H1 (cell line): ENCODE measurements at regions not wholly inside any gene's neighbourhood (a gene's known extent, or its start where the extent isn't known, plus 50 kb on each side); places are given as distances from the start of the nearest gene placed in this dataset.

Source experiments
- CTCF ChIA-PET: fragments of 300-600 bp; sonication (Branson Sonifier 250); formaldehyde crosslinking; loops from one replicate; lab custom pipeline; 2021; ENCODE audit not compliant: partially characterized antibody; lab: Charles Lee
- POLR2A ChIA-PET: fragments of 300-600 bp; sonication (Branson Sonifier 250); formaldehyde crosslinking; loops from one replicate; lab custom pipeline; 2021; ENCODE audit warnings: inconsistent platforms; ENCODE audit not compliant: partially characterized antibody; lab: Charles Lee
- DNase-seq, 2 experiments: peaks; one replicate each; pipeline versions ENCODE4 v3.0.0 to v3.0.0-alpha.2; 2010 to 2022; ENCODE audit warnings: low spot score in 2 of 2, low read depth in 1 of 2, mixed read lengths in 1 of 2
- FAIRE-seq: peaks from 2 replicates; lab custom pipeline; 2011; peaks lifted over from hg19 to GRCh38; lab: Jason Lieb, UNC
- H2AFZ ChIP-seq: 2 replicates; pipeline ENCODE4 v1.8.1; 2012; ENCODE audit warnings: low read length, inconsistent platforms
- H2AK5ac ChIP-seq: 2 replicates; pipeline ENCODE4 v1.6.1; 2013; ENCODE audit warnings: low read depth, low read length
- H2BK120ac ChIP-seq: replicated peaks from 2 replicates; pipeline ENCODE3; 2013; ENCODE audit warnings: low read depth, low read length, inconsistent platforms
- H2BK12ac ChIP-seq: 2 replicates; pipeline ENCODE4 v1.6.1; 2013; ENCODE audit warnings: low read depth, low read length
- H2BK15ac ChIP-seq: 2 replicates; pipeline ENCODE4 v1.6.1; 2013; ENCODE audit warnings: low read length
- H2BK20ac ChIP-seq: 2 replicates; pipeline ENCODE4 v1.6.1; 2013; ENCODE audit warnings: low read length
- H2BK5ac ChIP-seq: 2 replicates; pipeline ENCODE4 v1.6.1; 2013; ENCODE audit warnings: low read depth, low read length
- H3K14ac ChIP-seq: 2 replicates; pipeline ENCODE4 v1.6.1; 2013; ENCODE audit warnings: inconsistent platforms; ENCODE audit not compliant: insufficient read length
- H3K18ac ChIP-seq: 2 replicates; pipeline ENCODE4 v1.6.1; 2013; ENCODE audit warnings: low read length; ENCODE audit errors: extremely low read depth
- H3K23ac ChIP-seq: 2 replicates; pipeline ENCODE4 v1.6.1; 2013; ENCODE audit warnings: inconsistent platforms; ENCODE audit not compliant: insufficient read length
- H3K23me2 ChIP-seq: 2 replicates; pipeline ENCODE4 v1.6.1; 2013; ENCODE audit warnings: low read depth, low read length
- H3K27ac ChIP-seq: 2 replicates; pipeline ENCODE4 v1.6.1; 2011; ENCODE audit warnings: low read depth, low read length, inconsistent platforms
- H3K27me3 ChIP-seq, 4 experiments: replicated peaks in 1 of 4; 1 replicate in 1 of 4; 2 replicates in 3 of 4; pipeline versions ENCODE4 v1.6.1 to v1.8.1; 2011 to 2013; ENCODE audit warnings: low read length in 3 of 4, mild to moderate bottlenecking in 3 of 4, inconsistent platforms in 2 of 4, mixed read lengths in 2 of 4, moderate library complexity in 1 of 4; ENCODE audit not compliant: control insufficient read depth in 3 of 4, insufficient read depth in 3 of 4; ENCODE audit errors: extremely low read depth in 1 of 4
- H3K36me3 ChIP-seq, 4 experiments: 2 replicates each; pipeline versions ENCODE4 v1.6.1 to v1.8.1; 2011 to 2013; ENCODE audit warnings: mild to moderate bottlenecking in 4 of 4, low read length in 3 of 4, moderate library complexity in 2 of 4, control low read depth in 1 of 4, inconsistent platforms in 1 of 4; ENCODE audit not compliant: insufficient read depth in 4 of 4, control insufficient read depth in 2 of 4
- H3K4ac ChIP-seq: replicated peaks from 2 replicates; pipeline ENCODE3; 2013; ENCODE audit warnings: low read length, low read depth, mixed read lengths, inconsistent platforms; ENCODE audit not compliant: insufficient read length
- H3K4me1 ChIP-seq, 4 experiments: replicated peaks in 1 of 4; 1 replicate in 1 of 4; 2 replicates in 3 of 4; pipeline versions ENCODE4 v1.6.1 to v1.8.1; 2011 to 2013; ENCODE audit warnings: low read length in 3 of 4, inconsistent platforms in 2 of 4, mixed read lengths in 1 of 4; ENCODE audit not compliant: insufficient read depth in 4 of 4, control insufficient read depth in 3 of 4
- H3K4me2 ChIP-seq, 2 experiments: 2 replicates each; pipeline versions ENCODE4 v1.6.1 to v1.8.1; 2011 to 2013; ENCODE audit warnings: low read depth in 2 of 2, low read length in 2 of 2, control low read depth in 1 of 2, inconsistent platforms in 1 of 2, mild to moderate bottlenecking in 1 of 2; ENCODE audit not compliant: insufficient read depth in 1 of 2
- H3K4me3 ChIP-seq, 4 experiments: fragments of 200-600, 300-600 bp in 1 of 4; sonication (generic), shearing (Covaris generic), sonication (Bioruptor Twin) in 1 of 4; 2 replicates each; pipeline versions ENCODE4 v1.5.1 to v1.8.1; 2011 to 2016; ENCODE audit warnings: low read length in 4 of 4, low read depth in 3 of 4, control low read depth in 2 of 4, inconsistent platforms in 2 of 4, mild to moderate bottlenecking in 2 of 4, mixed read lengths in 1 of 4, moderate library complexity in 1 of 4; ENCODE audit not compliant: insufficient read depth in 2 of 4; ENCODE audit errors: extremely low read depth in 1 of 4
- H3K56ac ChIP-seq: replicated peaks from 2 replicates; pipeline ENCODE3; 2013; ENCODE audit warnings: low read depth, mild to moderate bottlenecking, mixed read lengths, low read length, inconsistent platforms; ENCODE audit not compliant: insufficient read length
- H3K79me1 ChIP-seq: 2 replicates; pipeline ENCODE4 v1.6.1; 2013; ENCODE audit warnings: low read depth, low read length, control low read depth
- H3K79me2 ChIP-seq, 2 experiments: 2 replicates each; pipeline versions ENCODE4 v1.6.1 to v1.8.1; 2012 to 2013; ENCODE audit warnings: low read length in 2 of 2, mild to moderate bottlenecking in 2 of 2, inconsistent platforms in 1 of 2; ENCODE audit not compliant: insufficient read depth in 2 of 2, control insufficient read depth in 1 of 2
- H3K9ac ChIP-seq, 4 experiments: replicated peaks in 1 of 4; 1 replicate in 1 of 4; 2 replicates in 3 of 4; pipeline versions ENCODE4 v1.6.1 to v1.8.1; 2011 to 2013; ENCODE audit warnings: low read depth in 3 of 4, low read length in 3 of 4, control low read depth in 2 of 4, mild to moderate bottlenecking in 2 of 4, moderate library complexity in 2 of 4, inconsistent platforms in 1 of 4; ENCODE audit errors: extremely low read depth in 1 of 4
- H3K9me3 ChIP-seq, 2 experiments: 2 replicates each; pipeline versions ENCODE4 v1.6.1 to v1.8.1; 2012 to 2013; ENCODE audit warnings: mild to moderate bottlenecking in 2 of 2, moderate library complexity in 2 of 2, control low read depth in 1 of 2, inconsistent platforms in 1 of 2, low read depth in 1 of 2, low read length in 1 of 2, mixed read lengths in 1 of 2; ENCODE audit not compliant: insufficient read depth in 2 of 2
- H4K20me1 ChIP-seq, 2 experiments: replicated peaks in 1 of 2; 2 replicates each; pipeline versions ENCODE3 to v1.8.1; 2011 to 2013; ENCODE audit warnings: inconsistent platforms in 2 of 2, low read length in 2 of 2, mild to moderate bottlenecking in 1 of 2; ENCODE audit not compliant: insufficient read depth in 2 of 2, control insufficient read depth in 1 of 2
- H4K5ac ChIP-seq: 2 replicates; pipeline ENCODE4 v1.6.1; 2013; ENCODE audit warnings: low read length, low read depth, mixed read lengths, inconsistent platforms; ENCODE audit not compliant: insufficient read length
- H4K8ac ChIP-seq: 2 replicates; pipeline ENCODE4 v1.8.0; 2013; ENCODE audit warnings: mild to moderate bottlenecking, moderate library complexity, low read length, inconsistent platforms; ENCODE audit not compliant: insufficient read depth; ENCODE audit errors: extremely low read depth
- H4K91ac ChIP-seq: replicated peaks from 2 replicates; pipeline ENCODE3; 2013; ENCODE audit warnings: low read length, mixed read lengths, inconsistent platforms; ENCODE audit not compliant: insufficient read length
- CBX5 ChIP-seq: fragments of 300-800, 300-1000 bp; sonication (generic); IDR thresholded peaks from 2 replicates; pipeline ENCODE4 v1.7.1; 2016; ENCODE audit warnings: antibody characterized with exemption, low read length, low read depth
- GTF2F1 ChIP-seq: IDR thresholded peaks from 2 replicates; pipeline ENCODE4 v1.6.1; 2012; ENCODE audit warnings: low read depth, low read length, improper control_type of control experiment, borderline replicate concordance
- HDAC6 ChIP-seq: IDR thresholded peaks from one replicate; pipeline ENCODE4 v1.7.1; 2012; ENCODE audit warnings: low read depth, mild to moderate bottlenecking, inconsistent platforms, low read length, moderate library complexity
- KDM1A ChIP-seq: fragments of 200-600, 300-600 bp; sonication (generic); IDR thresholded peaks from 2 replicates; pipeline ENCODE4 v1.7.1; 2016; ENCODE audit warnings: mild to moderate bottlenecking, low read length, borderline replicate concordance
- KDM5A ChIP-seq: fragments of 200-600 bp; IDR thresholded peaks from 2 replicates; pipeline ENCODE4 v1.7.1; 2012; ENCODE audit warnings: mild to moderate bottlenecking, low read length, inconsistent platforms, mixed read lengths
- RAD21 ChIP-seq, 2 experiments: IDR thresholded peaks in 1 of 2; conservative IDR thresholded peaks in 1 of 2; 2 replicates each; pipeline ENCODE4 v1.6.1; 2011; ENCODE audit warnings: low read depth in 2 of 2, low read length in 2 of 2, improper control_type of control experiment in 1 of 2, inconsistent platforms in 1 of 2, mild to moderate bottlenecking in 1 of 2, moderate library complexity in 1 of 2
- RBBP5 ChIP-seq: IDR thresholded peaks from 2 replicates; pipeline ENCODE4 v1.7.1; 2012; ENCODE audit warnings: low read depth, mild to moderate bottlenecking, inconsistent platforms, low read length, moderate library complexity, borderline replicate concordance
- SIRT6 ChIP-seq: IDR thresholded peaks from one replicate; pipeline ENCODE4 v1.7.1; 2012; ENCODE audit warnings: low read length, inconsistent platforms
- SIX5 ChIP-seq: IDR thresholded peaks from 2 replicates; pipeline ENCODE4 v1.6.1; 2011; ENCODE audit warnings: mild to moderate bottlenecking, low read depth, low read length
- ZNF274 ChIP-seq: IDR thresholded peaks from 2 replicates; pipeline ENCODE4 v1.7.0; 2012; ENCODE audit warnings: low read length, borderline replicate concordance; ENCODE audit errors: extremely low read depth
- WGBS, 2 experiments: shearing (Covaris generic) in 1 of 2; methylation state at CpG; one replicate each; pipeline versions ENCODE4 v1.1.6 to v1.1.7; 2013 to 2015; ENCODE audit warnings: low lambda C conversion rate in 2 of 2, mixed read lengths in 2 of 2, inconsistent platforms in 1 of 2, low coverage in 1 of 2, missing lambda C conversion rate in 1 of 2; ENCODE audit not compliant: insufficient replicate concordance in 2 of 2, insufficient coverage in 1 of 2, insufficient read length in 1 of 2; ENCODE audit errors: extremely low coverage in 1 of 2, missing lambda C conversion rate in 1 of 2; 5-methylcytosine and 5-hydroxymethylcytosine counted together

- no peak overlapping the region for H3K18ac ChIP-seq
- 91% methylated on average over 3 of the region's 3 CpGs; no CpG with 5 or more reads in 1 of the 2 experiments for WGBS, 2 experiments
- no peak for TF ChIP-seq SIX5
- no peak for TF ChIP-seq RAD21 (IDR thresholded peaks at IDR 0.05 in 1 of 2, conservative IDR thresholded peaks at IDR 0.05 in 1 of 2; ENCODE audit: low read depth in 2 of 2, low read length in 2 of 2)
- no peak for TF ChIP-seq CBX5
- TF ChIP-seq KDM5A = no peak
- TF ChIP-seq KDM1A = no peak
- no peak for TF ChIP-seq RBBP5
- no peak for TF ChIP-seq ZNF274
- no peak for TF ChIP-seq GTF2F1
- TF ChIP-seq HDAC6 = no peak
- TF ChIP-seq SIRT6 = no peak
Observed at GRCh38 chrX:6783912-6784311, 249.0 kb upstream of the VCX3A start.

More at GRCh38 chrX:6783912-6784311, 249.0 kb upstream of the VCX3A start:
- POLR2A ChIA-PET = no interaction called here
- no peak overlapping the region for H4K91ac ChIP-seq
- H3K56ac ChIP-seq = no peak overlapping the region
- H4K5ac ChIP-seq = no peak overlapping the region
- CTCF ChIA-PET = interaction anchor here (0.7 kb wide), 1 partner anchor 18 kb away, joined by 3 read pairs; no protein-coding TSS in a partner anchor
- H2BK20ac ChIP-seq = no peak overlapping the region
- H3K14ac ChIP-seq = no peak overlapping the region
- no peaks in the 10 kb centered on the region for H3K79me2 ChIP-seq
- H2BK120ac ChIP-seq = no peak overlapping the region
- no peak overlapping the region for H2AK5ac ChIP-seq
- H3K9me3 ChIP-seq = no peaks in the 10 kb centered on the region
- H3K4me2 ChIP-seq = no peak overlapping the region
- no peak overlapping the region for H3K4ac ChIP-seq
- H4K20me1 ChIP-seq = no peaks in the 10 kb centered on the region
- no peak for DNase-seq
- no peak overlapping the region for H2BK12ac ChIP-seq
- H3K79me1 ChIP-seq = no peaks in the 10 kb centered on the region
- H3K23ac ChIP-seq = no peak overlapping the region
- no peaks in the 10 kb centered on the region for H3K36me3 ChIP-seq
- no peak overlapping the region for H2AFZ ChIP-seq
- H3K9ac ChIP-seq = no peak overlapping the region
- peaks cover 0 to 8% (median under 1%) of the 10 kb centered on the region in 4 experiments; a peak in 2 of 7 replicates for H3K4me1 ChIP-seq
- no peaks in the 10 kb centered on the region for H3K23me2 ChIP-seq
- no peak for FAIRE-seq
- H3K4me3 ChIP-seq = no peak overlapping the region
- H2BK15ac ChIP-seq = no peak overlapping the region
- H3K27ac ChIP-seq = no peak overlapping the region
- H4K8ac ChIP-seq = no peak overlapping the region
- no peak overlapping the region for H2BK5ac ChIP-seq
- H3K27me3 ChIP-seq = no peaks in the 10 kb centered on the region
